ENCODE measurements at regions not wholly inside any gene's neighbourhood (a gene's known extent, or its start where the extent isn't known, plus 50 kb on each side); places are given as distances from the start of the nearest gene placed in this dataset.

GRCh38 chr17:45631941-45632340, 141.4 kb upstream of the PLEKHM1 start:
- Histone ChIP-seq H3K27ac (no peak overlapping the region), H3K27me3 (no peaks in the 10 kb centered on the region), H3K9me3 (no peaks in the 10 kb centered on the region), H3K4me3 (no peak overlapping the region), H3K36me3 (peaks cover 0 to 94% (median 18%) of the 10 kb centered on the region in 9 donors), H3K4me1 (no peaks in the 10 kb centered on the region)
- intact Hi-C loops (cut with DNase I) = loop anchor here in 1 of 10 donors (5.0 kb wide), 1 partner anchor 205 kb away; no protein-coding TSS in a partner anchor
- WGBS, 2 donors = 81 to 93% methylated on average over 2 of the region's 2 CpGs
- ATAC-seq (no peak), DNase-seq (no peak)
- TF ChIP-seq CTCF (IDR thresholded peaks at IDR 0.05) = no peak

DNA sequence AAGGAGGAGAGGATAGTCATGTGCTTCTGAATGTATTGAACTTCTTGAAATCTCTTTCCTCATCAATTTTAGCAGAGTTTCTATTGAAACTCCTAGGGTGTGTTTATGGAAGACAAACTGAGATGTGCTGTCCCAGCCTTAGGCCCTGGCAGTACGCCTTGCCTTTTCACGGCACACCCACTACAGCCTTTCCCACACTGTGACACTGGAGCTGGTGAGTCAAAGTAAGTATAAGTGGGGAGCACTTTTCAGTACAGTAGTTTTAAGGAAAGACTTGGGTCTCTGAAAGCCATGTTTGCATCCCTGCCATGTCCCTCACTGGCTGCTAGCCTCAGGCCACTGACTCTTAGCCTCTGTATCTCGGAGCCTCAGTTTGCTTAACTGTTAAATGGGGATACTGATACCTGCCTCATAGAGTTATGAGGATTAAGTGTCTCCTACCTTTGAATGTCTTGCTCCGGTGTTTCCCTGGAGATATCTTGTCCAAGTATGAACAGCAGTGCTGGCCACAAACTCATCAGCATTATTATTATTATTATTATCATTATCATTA, 144.7 kb upstream of the CRHR1 start:
- Histone ChIP-seq H3K27ac (no peak overlapping the region), H3K9me3 (no peaks in the 10 kb centered on the region), H3K4me3 (no peak overlapping the region), H3K27me3 (no peaks in the 10 kb centered on the region), H3K36me3 (peaks cover 0 to 53% (median 0%) of the 10 kb centered on the region in 9 donors), H3K4me1 (no peaks in the 10 kb centered on the region)
- ATAC-seq = no peak
- WGBS, 2 donors = 94 to 95% methylated on average over 4 of the region's 4 CpGs
- intact Hi-C loops (cut with DNase I) = no loop called here
- TF ChIP-seq CTCF (IDR thresholded peaks at IDR 0.05) = no peak
- no peak for DNase-seq

- WGBS, 2 donors = 19 to 26% methylated on average over 3 of the region's 3 CpGs
Observed at GRCh38 chr17:45640141-45640850, 143.8 kb upstream of the CRHR1 start.

DNA sequence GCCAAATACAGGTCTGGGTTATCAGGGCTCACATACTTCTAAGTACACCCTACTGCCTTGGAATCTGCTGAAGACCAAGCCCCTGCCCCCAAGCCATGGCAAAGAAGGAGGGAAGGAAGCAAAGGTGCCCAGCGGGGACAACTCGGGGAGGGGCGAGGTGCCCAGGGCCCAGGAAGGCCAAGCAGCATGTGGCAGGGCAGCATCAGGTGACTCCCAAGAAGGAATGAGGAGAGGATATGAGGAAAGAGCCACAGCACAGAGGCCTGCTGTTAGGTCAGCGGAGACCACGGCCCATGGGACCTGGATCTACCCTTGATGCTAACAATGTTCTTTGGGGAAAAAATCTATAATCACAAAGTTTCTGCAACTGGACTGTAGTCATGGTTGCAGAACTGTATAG, 142.6 kb upstream of the CRHR1 start:
- Histone ChIP-seq H3K4me1 (no peaks in the 10 kb centered on the region), H3K9me3 (no peaks in the 10 kb centered on the region), H3K4me3 (no peak overlapping the region), H3K27ac (no peak overlapping the region), H3K36me3 (peaks cover 0 to 31% (median 0%) of the 10 kb centered on the region in 9 donors), H3K27me3 (peaks cover 0 to 11% (median 0%) of the 10 kb centered on the region in 7 donors)
- no peak for TF ChIP-seq CTCF (IDR thresholded peaks at IDR 0.05)
- DNase-seq (no peak), ATAC-seq (no peak)
- WGBS, 2 donors = 82 to 89% methylated on average over 5 of the region's 5 CpGs
- intact Hi-C loops (cut with DNase I) = loop anchor here in 7 of 10 donors (2.0 to 5.0 kb wide), 5 partner anchors 189 to 211 kb away; no protein-coding TSS in a partner anchor

More at GRCh38 chr17:45640141-45640850, 143.8 kb upstream of the CRHR1 start:
- ATAC-seq (peak; percentile 46 to 81 (median 64)), DNase-seq (peak; percentile 50 to 62)
- Histone ChIP-seq H3K4me1 (no peaks in the 10 kb centered on the region), H3K9me3 (no peaks in the 10 kb centered on the region), H3K4me3 (no peak overlapping the region), H3K27me3 (peaks cover 0 to 1% (median 0%) of the 10 kb centered on the region in 7 donors), H3K36me3 (peaks cover 0 to 43% (median 0%) of the 10 kb centered on the region in 9 donors), H3K27ac (no peak overlapping the region)
- TF ChIP-seq CTCF (IDR thresholded peaks at IDR 0.05) = peak; percentile 91 to 97 (median 94)
- intact Hi-C loops (cut with DNase I) = loop anchor here (1.0 to 5.0 kb wide), 6 partner anchors 191 to 212 kb away; no protein-coding TSS in a partner anchor

All from heart right ventricle (tissue), 16 donors.